Fibroblast of lung (primary cell): ENCODE measurements at regions not wholly inside any gene's neighbourhood (a gene's known extent, or its start where the extent isn't known, plus 50 kb on each side); places are given as distances from the start of the nearest gene placed in this dataset.

Source experiments
- DNase-seq, 2 donors: peaks; one replicate each; pipeline versions ENCODE4 v3.0.0 to v3.0.0-alpha.2; 2010; ENCODE audit warnings: low read depth in 2 of 2
- H2AFZ ChIP-seq: 2 replicates; pipeline ENCODE4 v1.5.1; 2012; ENCODE audit warnings: low read length, control low read depth, inconsistent platforms
- H3K27ac ChIP-seq: 2 replicates; pipeline ENCODE4 v1.5.1; 2011; ENCODE audit warnings: low read length, control low read depth; ENCODE audit not compliant: insufficient read depth
- H3K27me3 ChIP-seq: 2 replicates; pipeline ENCODE4 v1.5.1; 2011; ENCODE audit warnings: mild to moderate bottlenecking, low read length; ENCODE audit not compliant: control insufficient read depth, insufficient read depth
- H3K36me3 ChIP-seq: 2 replicates; pipeline ENCODE4 v1.5.1; 2011; ENCODE audit warnings: low read length; ENCODE audit not compliant: control insufficient read depth, insufficient read depth
- H3K4me1 ChIP-seq: 2 replicates; pipeline ENCODE4 v1.5.1; 2011; ENCODE audit warnings: low read length; ENCODE audit not compliant: control insufficient read depth, insufficient read depth; ENCODE audit errors: extremely low read depth
- H3K4me2 ChIP-seq: 2 replicates; pipeline ENCODE4 v1.5.1; 2011; ENCODE audit warnings: low read length, control low read depth; ENCODE audit not compliant: insufficient read depth; ENCODE audit errors: extremely low read depth
- H3K4me3 ChIP-seq, 4 experiments: fragments of 200-600 bp in 1 of 4; sonication (generic) in 1 of 4; replicated peaks in 1 of 4; 2 replicates each; pipeline ENCODE4 v1.5.1; 2011 to 2016; ENCODE audit warnings: low read length in 4 of 4, low read depth in 3 of 4, mild to moderate bottlenecking in 3 of 4, control low read depth in 2 of 4, inconsistent platforms in 1 of 4, mixed read lengths in 1 of 4; ENCODE audit not compliant: insufficient read depth in 1 of 4; ENCODE audit errors: control extremely low read depth in 1 of 4
- H3K79me2 ChIP-seq: 2 replicates; pipeline ENCODE4 v1.5.1; 2012; ENCODE audit warnings: mild to moderate bottlenecking, low read length, inconsistent platforms; ENCODE audit not compliant: control insufficient read depth, insufficient read depth
- H3K9ac ChIP-seq: 2 replicates; pipeline ENCODE4 v1.5.1; 2011; ENCODE audit warnings: mild to moderate bottlenecking, low read length, control low read depth; ENCODE audit not compliant: insufficient read depth
- H3K9me3 ChIP-seq: 2 replicates; pipeline ENCODE4 v1.5.1; 2012; ENCODE audit warnings: low read depth, low read length; ENCODE audit not compliant: control insufficient read depth, insufficient read depth
- H4K20me1 ChIP-seq: 2 replicates; pipeline ENCODE4 v1.5.1; 2011; ENCODE audit warnings: low read length; ENCODE audit not compliant: control insufficient read depth, insufficient read depth; ENCODE audit errors: extremely low read depth
- EZH2 ChIP-seq: IDR thresholded peaks from 2 replicates; pipeline ENCODE4 v1.5.1; 2012; ENCODE audit warnings: low read length, control low read depth, mild to moderate bottlenecking; ENCODE audit errors: missing control alignments
- TF ChIP-seq, protein P1 (sequence below), 2 donors: IDR thresholded peaks in 1 of 2; conservative IDR thresholded peaks in 1 of 2; 1 replicate in 1 of 2; 2 replicates in 1 of 2; pipeline ENCODE4 v1.5.1; 2011 to 2012; ENCODE audit warnings: low read length in 2 of 2, control low read depth in 1 of 2, inconsistent platforms in 1 of 2, low read depth in 1 of 2, mild to moderate bottlenecking in 1 of 2

DNA sequence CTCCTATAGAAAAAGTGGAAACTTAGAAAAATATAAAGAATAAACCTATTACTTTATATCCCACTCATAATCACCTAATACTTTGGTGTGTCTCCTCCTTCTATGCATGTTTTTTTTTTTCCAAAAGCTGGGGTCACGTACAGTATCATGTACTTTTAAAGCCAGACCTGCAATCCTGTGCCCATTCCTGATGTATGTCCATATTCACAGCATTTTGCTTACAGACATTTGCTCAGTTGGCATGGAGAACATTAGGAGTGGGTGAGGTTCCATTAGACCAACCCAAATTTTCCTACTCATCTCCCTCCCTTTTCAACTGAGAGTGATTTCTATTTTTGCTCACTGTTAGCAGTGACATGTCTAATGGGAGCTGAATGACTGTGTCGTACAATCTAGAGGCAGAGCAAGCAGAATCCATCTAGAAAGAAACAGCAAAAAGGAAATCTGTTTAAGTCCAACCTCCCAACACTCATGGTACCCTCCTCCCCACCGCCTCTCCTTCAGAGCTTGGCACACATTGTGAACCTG, 195.6 kb upstream of the KLF3 start:
- H3K27ac ChIP-seq, result no peak overlapping the region
- H3K79me2 ChIP-seq, result no peaks in the 10 kb centered on the region
- H3K4me1 ChIP-seq, result no peaks in the 10 kb centered on the region
- H3K4me3 ChIP-seq, result no peak overlapping the region
- H3K36me3 ChIP-seq, result no peaks in the 10 kb centered on the region
- H3K4me2 ChIP-seq, result no peak overlapping the region
- H3K27me3 ChIP-seq, result no peaks in the 10 kb centered on the region
- TF ChIP-seq, protein P1, sequence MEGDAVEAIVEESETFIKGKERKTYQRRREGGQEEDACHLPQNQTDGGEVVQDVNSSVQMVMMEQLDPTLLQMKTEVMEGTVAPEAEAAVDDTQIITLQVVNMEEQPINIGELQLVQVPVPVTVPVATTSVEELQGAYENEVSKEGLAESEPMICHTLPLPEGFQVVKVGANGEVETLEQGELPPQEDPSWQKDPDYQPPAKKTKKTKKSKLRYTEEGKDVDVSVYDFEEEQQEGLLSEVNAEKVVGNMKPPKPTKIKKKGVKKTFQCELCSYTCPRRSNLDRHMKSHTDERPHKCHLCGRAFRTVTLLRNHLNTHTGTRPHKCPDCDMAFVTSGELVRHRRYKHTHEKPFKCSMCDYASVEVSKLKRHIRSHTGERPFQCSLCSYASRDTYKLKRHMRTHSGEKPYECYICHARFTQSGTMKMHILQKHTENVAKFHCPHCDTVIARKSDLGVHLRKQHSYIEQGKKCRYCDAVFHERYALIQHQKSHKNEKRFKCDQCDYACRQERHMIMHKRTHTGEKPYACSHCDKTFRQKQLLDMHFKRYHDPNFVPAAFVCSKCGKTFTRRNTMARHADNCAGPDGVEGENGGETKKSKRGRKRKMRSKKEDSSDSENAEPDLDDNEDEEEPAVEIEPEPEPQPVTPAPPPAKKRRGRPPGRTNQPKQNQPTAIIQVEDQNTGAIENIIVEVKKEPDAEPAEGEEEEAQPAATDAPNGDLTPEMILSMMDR (conservative IDR thresholded peaks at IDR 0.05 in 1 of 2, IDR thresholded peaks at IDR 0.05 in 1 of 2; ENCODE audit: low read depth in 1 of 2, low read length in 2 of 2), result no peak
- TF ChIP-seq EZH2, result no peak
- no peaks in the 10 kb centered on the region for H3K9me3 ChIP-seq
- H3K9ac ChIP-seq, result no peak overlapping the region
- no peak for DNase-seq
- H2AFZ ChIP-seq, result no peak overlapping the region
- H4K20me1 ChIP-seq, result no peaks in the 10 kb centered on the region

DNA sequence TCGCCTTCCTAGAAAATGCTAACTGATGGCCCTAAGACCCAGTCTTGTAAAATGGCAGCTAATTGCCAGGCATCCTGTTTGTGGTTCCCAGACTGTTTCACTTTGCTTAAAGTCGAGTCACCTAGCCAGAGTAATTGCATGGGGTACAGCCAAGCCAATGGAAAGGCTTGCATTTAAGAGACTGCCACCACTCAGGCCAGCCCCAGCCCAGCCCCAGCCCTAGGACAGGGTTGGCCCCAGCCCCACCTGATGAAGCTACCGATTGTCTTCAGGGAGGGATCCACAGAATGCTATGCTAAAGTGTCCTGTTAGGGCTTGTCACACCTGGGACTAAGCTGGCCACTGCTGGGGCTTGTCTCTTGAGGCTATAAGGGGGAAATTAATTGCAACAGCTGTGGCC, 194.6 kb upstream of the KLF3 start:
- no peak for TF ChIP-seq EZH2
- TF ChIP-seq, protein P1 (conservative IDR thresholded peaks at IDR 0.05 in 1 of 2, IDR thresholded peaks at IDR 0.05 in 1 of 2; ENCODE audit: low read depth in 1 of 2, low read length in 2 of 2), result no peak
- no peak overlapping the region for H2AFZ ChIP-seq
- H3K4me2 ChIP-seq, result no peak overlapping the region
- no peaks in the 10 kb centered on the region for H3K9me3 ChIP-seq
- DNase-seq, result no peak
- H3K4me3 ChIP-seq, result no peak overlapping the region
- no peaks in the 10 kb centered on the region for H4K20me1 ChIP-seq
- no peaks in the 10 kb centered on the region for H3K36me3 ChIP-seq
- H3K4me1 ChIP-seq, result no peaks in the 10 kb centered on the region
- no peak overlapping the region for H3K9ac ChIP-seq
- no peak overlapping the region for H3K27ac ChIP-seq
- H3K79me2 ChIP-seq, result no peaks in the 10 kb centered on the region
- no peaks in the 10 kb centered on the region for H3K27me3 ChIP-seq

DNA sequence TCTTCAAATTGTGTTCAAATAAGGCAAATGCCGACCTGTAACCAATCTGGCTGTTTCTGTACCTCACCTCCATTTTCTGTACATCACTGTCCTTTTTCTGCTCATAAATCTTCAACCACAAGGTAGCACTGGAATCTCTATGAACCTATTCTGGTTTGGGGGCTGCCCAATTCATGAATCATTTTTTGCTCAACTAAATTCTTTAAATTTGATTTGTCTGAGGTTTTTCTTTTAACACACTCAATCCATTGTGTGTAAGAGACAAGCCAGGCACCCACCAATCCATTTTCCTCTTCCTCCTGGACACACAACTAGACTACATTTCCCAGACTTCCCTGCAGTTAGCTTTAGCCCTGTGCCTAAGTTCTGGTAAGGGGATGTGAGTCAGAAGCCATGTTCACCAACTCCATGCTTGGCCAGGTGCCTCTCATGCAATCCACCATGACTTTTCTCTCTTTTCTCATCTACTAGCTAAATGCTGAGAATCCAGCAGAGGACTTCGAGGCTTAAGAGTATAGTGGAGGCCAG, 193.2 kb upstream of the KLF3 start:
- H3K9me3 ChIP-seq, result no peaks in the 10 kb centered on the region
- no peak overlapping the region for H3K9ac ChIP-seq
- no peak overlapping the region for H3K27ac ChIP-seq
- H3K4me3 ChIP-seq, result no peak overlapping the region
- H3K4me2 ChIP-seq, result no peak overlapping the region
- DNase-seq, result peak in 1 of 2 donors; percentile 36
- no peaks in the 10 kb centered on the region for H3K79me2 ChIP-seq
- TF ChIP-seq, protein P1 (conservative IDR thresholded peaks at IDR 0.05 in 1 of 2, IDR thresholded peaks at IDR 0.05 in 1 of 2; ENCODE audit: low read depth in 1 of 2, low read length in 2 of 2), result no peak
- TF ChIP-seq EZH2, result no peak
- no peaks in the 10 kb centered on the region for H3K27me3 ChIP-seq
- no peaks in the 10 kb centered on the region for H3K36me3 ChIP-seq
- H3K4me1 ChIP-seq, result no peaks in the 10 kb centered on the region
- no peaks in the 10 kb centered on the region for H4K20me1 ChIP-seq
- no peak overlapping the region for H2AFZ ChIP-seq
